GM19043 (cell line): ENCODE measurements at regions not wholly inside any gene's neighbourhood (a gene's known extent, or its start where the extent isn't known, plus 50 kb on each side); places are given as distances from the start of the nearest gene placed in this dataset.

Experiments used
- ATAC-seq: cut with Tn5 transposase; IDR thresholded peaks from one replicate; pipeline ENCODE4 v1.9.1; 2021; ENCODE audit warnings: low read depth; ENCODE audit not compliant: unreplicated experiment

GRCh38 chr16:51637770-51638094 is 486.7 kb upstream of the SALL1 start:
- no peak for ATAC-seq

DNA sequence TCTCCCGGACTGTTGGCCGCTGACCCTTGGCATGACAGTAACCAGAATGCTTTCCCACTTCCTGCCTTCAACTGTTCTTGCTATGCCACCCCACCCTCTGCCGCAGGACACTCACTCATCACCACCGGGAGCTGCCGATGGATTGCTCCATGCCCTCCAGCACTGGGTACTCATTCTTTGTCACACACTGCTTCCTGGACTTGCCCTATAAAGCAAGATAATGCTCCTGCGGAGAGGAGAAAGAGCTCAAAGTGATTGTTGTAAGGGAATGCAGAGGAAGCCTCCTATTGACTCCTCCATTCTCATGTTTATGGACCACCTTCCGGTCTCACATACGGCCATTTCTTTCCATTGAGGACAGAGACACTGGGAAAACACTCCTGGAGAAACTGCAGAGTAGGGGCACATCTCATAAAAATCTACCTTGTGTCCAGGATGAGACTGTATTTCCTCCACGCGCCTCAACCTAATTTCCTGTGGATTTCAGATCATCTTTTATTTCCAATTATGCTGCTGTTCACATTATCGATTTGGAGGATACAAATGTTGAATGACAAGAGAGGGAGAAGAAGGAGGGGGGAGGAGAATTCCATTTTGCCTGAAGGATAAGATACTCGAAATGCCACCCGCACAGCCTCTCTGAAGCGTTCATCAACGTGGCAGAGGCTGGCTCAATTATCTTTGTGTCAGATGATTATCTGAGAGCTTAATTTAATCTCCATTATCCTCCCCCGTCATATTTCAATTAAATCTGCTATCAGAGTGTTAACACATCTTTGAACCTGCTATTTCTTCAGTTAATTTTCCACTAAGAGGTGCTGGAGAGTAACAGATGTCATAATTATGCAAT is 486.1 kb upstream of the SALL1 start:
- ATAC-seq: no peak

DNA sequence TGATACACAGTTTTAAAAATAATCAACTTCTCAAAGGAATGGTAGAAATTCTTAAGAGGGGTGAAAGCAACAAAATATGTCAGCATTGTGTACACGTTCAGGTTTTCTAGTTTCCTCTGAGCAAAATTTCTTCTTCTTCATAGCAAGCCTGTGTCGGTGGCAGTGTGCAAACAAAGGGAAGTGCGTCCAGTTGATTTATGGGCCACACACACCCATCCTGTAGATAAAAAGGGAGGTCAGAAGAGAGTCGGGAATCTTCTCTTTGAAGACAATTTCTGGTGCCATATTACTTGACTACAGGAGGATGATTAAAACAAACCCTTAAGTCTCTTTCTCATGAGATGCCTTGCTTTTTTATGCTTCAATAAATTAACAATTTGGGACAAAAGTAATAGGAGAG is 484.1 kb upstream of the SALL1 start:
- ATAC-seq: no peak

DNA sequence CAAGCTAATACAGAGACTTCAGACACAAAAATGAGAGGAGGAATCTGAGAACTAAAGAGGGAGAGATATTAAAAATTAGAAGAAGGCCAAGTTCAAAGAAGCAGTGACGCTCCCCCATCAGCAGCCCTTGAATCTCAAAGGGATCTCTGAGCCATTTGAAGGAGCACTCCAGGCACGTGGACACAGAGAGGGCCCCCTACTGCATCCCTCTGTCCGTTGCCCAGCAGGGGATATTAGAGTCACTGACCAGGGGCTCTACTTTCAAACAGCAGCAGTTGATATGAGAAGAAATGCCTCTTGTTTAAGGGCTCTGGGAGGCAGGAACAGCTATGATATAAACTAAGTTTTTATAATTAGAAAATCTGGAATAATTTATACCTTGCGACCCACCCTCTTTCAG is 479.0 kb upstream of the SALL1 start:
- no peak for ATAC-seq

DNA sequence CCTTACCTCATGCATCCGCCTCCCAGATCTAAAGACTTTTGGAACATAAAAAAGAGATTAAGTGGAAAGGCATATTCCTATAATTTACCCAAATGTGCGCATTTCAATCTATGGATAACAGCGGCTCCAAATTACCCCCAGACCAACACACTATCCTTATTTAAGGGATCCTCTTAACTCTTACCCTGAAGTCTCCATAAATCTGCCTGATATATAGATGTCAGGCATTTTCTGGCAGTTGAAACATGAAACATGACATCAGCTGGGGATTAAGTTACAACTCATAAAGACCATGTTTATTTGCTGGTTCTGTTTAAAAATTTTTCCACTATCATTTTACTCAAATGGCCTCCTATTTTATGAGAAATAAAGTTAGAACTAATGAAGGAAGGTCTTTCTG is 478.5 kb upstream of the SALL1 start:
- no peak for ATAC-seq

- no peak for ATAC-seq
These were observed 473.2 kb upstream of the SALL1 start for GRCh38 chr16:51624080-51624775.

DNA sequence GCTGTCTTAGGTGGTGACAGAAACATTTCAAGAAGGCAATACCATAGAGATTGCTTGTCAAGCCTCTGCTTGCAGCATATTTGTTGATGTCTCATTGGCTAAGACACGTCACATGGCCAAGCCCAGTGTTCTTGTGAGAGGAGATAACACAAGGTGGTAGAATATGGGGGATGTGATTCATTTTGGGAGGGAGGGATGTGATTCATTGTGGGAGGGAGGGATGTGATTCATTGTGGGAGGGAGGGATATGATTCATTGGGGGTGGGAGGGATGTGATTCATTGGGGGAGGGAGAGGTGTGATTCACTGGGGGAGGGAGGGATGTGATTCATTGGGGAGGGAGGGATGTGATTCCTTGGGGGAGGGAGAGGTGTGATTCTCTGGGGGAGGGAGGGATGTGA is 470.5 kb upstream of the SALL1 start:
- ATAC-seq: no peak

GRCh38 chr16:51615141-51615540 is 464.1 kb upstream of the SALL1 start:
- no peak for ATAC-seq

DNA sequence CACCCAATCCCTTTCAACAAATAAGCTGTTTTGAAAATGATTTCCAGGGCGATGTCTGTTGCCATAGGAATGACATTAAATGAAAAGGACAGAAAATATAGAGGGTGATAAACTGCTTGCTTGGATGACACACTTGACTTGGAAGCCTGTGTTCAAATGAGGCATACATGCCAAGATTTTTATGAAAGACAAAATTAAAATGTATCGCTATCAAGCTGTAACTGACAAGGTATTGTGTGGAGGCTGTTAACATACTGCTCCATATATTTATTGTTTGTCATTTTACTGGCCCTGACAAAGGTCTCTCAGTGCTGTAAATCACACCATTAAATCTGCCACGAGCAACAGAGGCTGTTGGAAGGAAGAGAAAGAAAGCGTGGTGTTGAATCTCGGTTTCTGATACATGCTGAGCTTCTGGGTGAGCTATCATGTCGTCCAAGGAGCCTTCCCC is 456.2 kb upstream of the SALL1 start:
- ATAC-seq: no peak

DNA sequence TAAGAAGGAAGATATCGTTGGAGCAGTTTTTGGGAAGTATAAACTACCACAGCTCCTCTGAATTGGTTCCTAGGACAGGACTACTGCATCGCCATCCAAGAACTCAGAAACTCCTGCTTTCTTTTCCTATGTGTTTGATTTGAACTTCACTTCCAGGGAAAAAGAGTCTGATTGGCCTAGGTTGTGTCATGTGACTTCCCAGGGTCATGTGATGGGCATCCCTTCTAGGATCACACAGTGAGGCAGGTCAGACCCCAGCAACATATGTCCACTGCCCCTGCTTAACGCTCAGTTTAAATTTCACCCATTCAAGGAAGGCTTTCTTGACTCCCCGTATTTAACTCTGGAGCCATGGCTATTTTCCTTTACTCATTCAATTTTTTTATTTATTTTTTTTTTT is 445.2 kb upstream of the SALL1 start:
- no peak for ATAC-seq

DNA sequence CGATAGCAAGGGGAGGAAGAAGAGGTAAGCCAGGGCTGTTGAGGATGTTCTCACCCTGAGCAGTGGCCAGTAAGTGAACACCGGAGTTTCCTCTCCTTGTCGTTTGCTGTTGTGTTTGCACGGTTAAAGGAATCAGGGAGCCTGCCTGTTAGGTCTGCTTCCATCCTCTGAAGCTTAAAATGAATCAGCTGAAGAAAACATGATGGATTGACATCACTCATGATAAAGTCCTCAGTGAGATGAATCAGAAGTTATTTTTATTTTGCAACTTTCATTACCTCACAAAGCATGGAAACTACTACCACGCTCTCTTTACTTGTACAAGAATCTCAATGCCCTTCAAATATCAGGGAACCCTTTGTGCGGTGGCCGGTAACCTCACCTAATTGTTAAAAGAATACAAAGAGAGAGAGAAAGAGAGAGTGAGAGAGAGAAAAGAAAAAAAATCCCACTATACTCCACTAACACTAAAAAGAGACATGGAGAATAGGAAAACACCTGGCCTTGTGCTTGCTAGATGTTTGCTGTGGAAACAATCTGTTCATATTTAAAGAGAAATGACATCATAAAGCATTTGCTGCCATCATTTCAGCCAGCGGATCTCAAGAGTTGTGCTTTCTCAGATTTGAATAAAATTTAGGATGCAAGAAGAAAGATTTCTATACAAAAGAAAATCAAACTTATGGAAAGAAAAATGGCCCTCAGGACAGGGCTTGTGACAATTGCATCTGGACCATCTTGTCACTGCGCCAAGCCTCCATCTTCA is 441.6 kb upstream of the SALL1 start:
- ATAC-seq: no peak

DNA sequence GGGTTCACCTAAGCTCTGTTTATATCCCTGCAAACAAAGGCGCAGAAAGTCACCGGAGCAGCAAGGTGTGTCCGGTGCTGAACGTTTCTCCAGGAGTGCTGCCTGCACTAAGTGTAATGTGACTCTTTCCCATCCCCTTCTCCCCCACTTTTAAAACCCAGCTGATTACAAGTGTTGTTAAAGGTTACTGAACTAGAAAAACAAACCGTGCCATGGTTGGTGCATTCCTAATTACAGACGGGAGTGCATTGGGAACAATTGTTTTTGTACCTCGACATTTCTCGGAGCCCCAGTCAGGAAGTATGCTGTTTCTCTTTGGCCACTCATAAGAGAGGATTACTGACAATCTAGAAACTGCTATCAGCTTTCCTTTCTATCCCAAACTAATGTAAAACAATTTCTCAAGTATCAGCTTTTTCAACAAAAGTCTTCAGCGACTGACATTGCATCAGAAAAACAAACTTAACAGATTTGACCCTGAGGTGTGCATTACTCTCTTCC is 441.0 kb upstream of the SALL1 start:
- ATAC-seq: no peak

DNA sequence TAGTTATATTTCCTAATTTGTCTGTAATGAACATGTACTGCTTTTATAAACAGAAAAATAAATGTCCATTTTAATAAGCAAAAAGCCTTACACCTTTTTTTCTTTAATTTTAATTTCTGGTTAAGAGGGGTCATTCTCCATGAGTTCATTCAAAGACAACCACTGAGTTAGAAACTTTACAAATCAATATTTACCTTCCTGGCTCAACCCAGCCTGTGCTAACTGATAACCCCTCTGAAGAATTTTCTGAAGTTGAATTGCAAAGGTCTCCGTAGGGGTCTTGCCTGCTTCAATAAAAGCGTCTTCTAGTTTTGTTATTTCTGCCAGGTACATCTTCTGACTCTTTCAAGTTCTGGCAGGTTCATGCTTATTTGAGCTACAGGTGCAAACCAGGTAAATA is 440.4 kb upstream of the SALL1 start:
- ATAC-seq: no peak

GRCh38 chr16:51579652-51580360 is 428.7 kb upstream of the SALL1 start:
- no peak for ATAC-seq

- no peak for ATAC-seq
These were observed 426.7 kb upstream of the SALL1 start for GRCh38 chr16:51577621-51578303.

- no peak for ATAC-seq
These were observed 425.6 kb upstream of the SALL1 start for GRCh38 chr16:51576498-51577195.

- no peak for ATAC-seq
These were observed 422.1 kb upstream of the SALL1 start for GRCh38 chr16:51573191-51573590.

GRCh38 chr16:51569203-51569931 is 418.3 kb upstream of the SALL1 start:
- ATAC-seq: no peak

- ATAC-seq: no peak
These were observed 416.8 kb upstream of the SALL1 start for GRCh38 chr16:51567911-51568310.
